ENCODE measurements at regions not wholly inside any gene's neighbourhood (a gene's known extent, or its start where the extent isn't known, plus 50 kb on each side); places are given as distances from the start of the nearest gene placed in this dataset.

DNA sequence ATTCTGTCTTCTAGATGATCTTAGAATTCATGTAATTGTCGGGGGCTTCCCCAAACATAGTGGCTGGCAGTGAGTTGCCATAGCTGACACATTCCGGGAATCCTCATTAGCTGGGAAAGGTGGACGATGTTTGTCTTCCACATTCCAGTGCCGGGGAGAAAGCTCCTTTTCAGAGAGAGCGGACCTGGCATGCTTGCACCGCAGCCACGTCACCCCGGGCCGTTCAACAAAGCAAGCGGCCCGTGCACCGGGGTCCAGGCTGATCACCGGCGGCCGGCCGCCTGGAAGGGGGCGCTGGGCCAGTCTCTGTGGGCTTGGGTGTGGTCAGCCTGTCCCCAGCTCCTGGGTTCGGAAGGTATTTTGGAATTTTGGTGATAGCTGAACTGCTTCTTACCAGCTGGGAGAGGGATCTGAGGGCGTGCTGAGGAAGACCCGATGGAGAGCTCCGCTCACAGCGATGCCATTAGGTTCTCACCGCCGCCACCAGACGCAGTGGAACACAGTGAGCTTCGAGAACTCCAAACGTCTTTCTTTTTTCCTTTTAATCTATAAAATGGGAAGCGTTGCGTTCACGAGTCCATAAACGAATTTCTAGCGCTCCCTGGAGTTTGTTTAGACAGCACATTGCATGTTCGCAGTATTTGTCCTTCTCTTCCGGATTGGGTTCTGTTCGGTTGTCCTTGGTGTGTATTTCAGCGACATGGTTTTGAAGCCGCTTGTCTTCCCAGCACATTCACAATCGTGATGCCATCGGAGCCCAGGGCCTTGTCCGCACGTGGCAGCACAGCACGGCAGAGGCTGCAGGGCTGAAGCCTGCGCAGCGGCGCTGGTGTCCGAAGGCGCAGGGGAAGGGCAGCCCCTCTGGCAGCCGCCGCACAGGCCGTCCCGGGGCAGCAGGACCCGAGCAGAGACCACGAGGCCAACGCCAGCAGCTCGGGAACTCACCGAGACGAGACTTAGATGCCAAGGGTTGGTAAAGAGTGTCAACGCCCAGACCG is 557.6 kb downstream of the QKI start (continued):
- TF ChIP-seq L3MBTL2 (IDR thresholded peaks at IDR 0.05), result peak; percentile 40; the same call in 1 of the 2 replicates
- TF ChIP-seq NFE2L1 (tag; IDR thresholded peaks at IDR 0.05; ENCODE audit: borderline replicate concordance, low read depth), result no peak
- no peak for TF ChIP-seq SIN3B (IDR thresholded peaks at IDR 0.05; ENCODE audit: low read depth)
- TF ChIP-seq TFAM (CRISPR knock-in tag; conservative IDR thresholded peaks at IDR 0.05), result no peak
- TF ChIP-seq CEBPG (CRISPR knock-in tag; IDR thresholded peaks at IDR 0.05), result no peak
- no peak for TF ChIP-seq CEBPG (tag; conservative IDR thresholded peaks at IDR 0.05 in 1 of 2, IDR thresholded peaks at IDR 0.05 in 1 of 2)
- TF ChIP-seq EZH2 (IDR thresholded peaks at IDR 0.05; ENCODE audit: borderline replicate concordance, low read depth, low read length), result 0 out of 2 replicates have a peak, but pooled peaks have one; percentile 9

- H3K9me3 ChIP-seq (replicated peaks; ENCODE audit: control insufficient read depth, insufficient read depth, low read depth, low read length), result no peaks in the 10 kb centered on the region; the same call in 1 of the 2 replicates
- WGBS (ENCODE audit: insufficient coverage, low coverage, missing lambda C conversion rate), result 4% methylated on average over 13 of the region's 13 CpGs
- H3K9me1 ChIP-seq (ENCODE audit: control insufficient read depth, insufficient read depth, low read length), result no peaks in the 10 kb centered on the region
- H3K9ac ChIP-seq (ENCODE audit: insufficient read depth in 1 of 2, low read depth in 2 of 2, low read length in 2 of 2), result no peak overlapping the region
- H3K27ac ChIP-seq (ENCODE audit: extremely low read depth, low read depth, low read length), result no peak overlapping the region
- ATAC-seq (peak; percentile 35), DNase-seq (ENCODE audit: extremely low read depth in 1 of 4, low spot score in 3 of 4) (no peak), FAIRE-seq (no peak)
- in situ Hi-C loops (cut with MboI) (no loop called here), intact Hi-C loops (cut with micrococcal nuclease) (no loop called here)
- no TSS peak for BruUV-seq (replicated peaks)
- no peaks in the 10 kb centered on the region for H3K79me2 ChIP-seq (ENCODE audit: control insufficient read depth, insufficient read depth, low read length)
- no peak overlapping the region for H3K4me2 ChIP-seq (ENCODE audit: insufficient read depth, low read length)
- H3K27me3 ChIP-seq (ENCODE audit: control insufficient read depth in 2 of 2, insufficient read depth in 2 of 2, low read length in 2 of 2), result peaks cover 26 to 27% of the 10 kb centered on the region in 2 experiments
- no peak overlapping the region for H3K4me3 ChIP-seq
- no peaks in the 10 kb centered on the region for H4K20me1 ChIP-seq (replicated peaks; ENCODE audit: control insufficient read depth, insufficient read depth, low read length)
- no peak overlapping the region for H2AFZ ChIP-seq (ENCODE audit: low read depth, low read length)
- H3K36me3 ChIP-seq (ENCODE audit: control insufficient read depth, insufficient read depth, low read length), result no peaks in the 10 kb centered on the region
- ChIA-PET CTCF (ENCODE audit: low intra/inter-chr PET ratio) (no interaction called here), POLR2A (interaction anchor here (1.0 kb wide), 2 partner anchors 10 to 894 kb away, joined by 3 read pairs; no protein-coding TSS in a partner anchor)
- peaks cover 4 to 10% of the 10 kb centered on the region in 2 experiments; a peak in 3 of 5 replicates for H3K4me1 ChIP-seq (replicated peaks in 1 of 2; ENCODE audit: control insufficient read depth in 2 of 2, insufficient read depth in 2 of 2, low read length in 2 of 2)
- no peak for TF ChIP-seq POLR3G (IDR thresholded peaks at IDR 0.05; ENCODE audit: extremely low read depth, insufficient read length, insufficient replicate concordance)
- no peak for TF ChIP-seq ELF1 (tag; IDR thresholded peaks at IDR 0.05)
- TF ChIP-seq ZNF324 (CRISPR knock-in tag; IDR thresholded peaks at IDR 0.05), result no peak
- TF ChIP-seq, protein P1, sequence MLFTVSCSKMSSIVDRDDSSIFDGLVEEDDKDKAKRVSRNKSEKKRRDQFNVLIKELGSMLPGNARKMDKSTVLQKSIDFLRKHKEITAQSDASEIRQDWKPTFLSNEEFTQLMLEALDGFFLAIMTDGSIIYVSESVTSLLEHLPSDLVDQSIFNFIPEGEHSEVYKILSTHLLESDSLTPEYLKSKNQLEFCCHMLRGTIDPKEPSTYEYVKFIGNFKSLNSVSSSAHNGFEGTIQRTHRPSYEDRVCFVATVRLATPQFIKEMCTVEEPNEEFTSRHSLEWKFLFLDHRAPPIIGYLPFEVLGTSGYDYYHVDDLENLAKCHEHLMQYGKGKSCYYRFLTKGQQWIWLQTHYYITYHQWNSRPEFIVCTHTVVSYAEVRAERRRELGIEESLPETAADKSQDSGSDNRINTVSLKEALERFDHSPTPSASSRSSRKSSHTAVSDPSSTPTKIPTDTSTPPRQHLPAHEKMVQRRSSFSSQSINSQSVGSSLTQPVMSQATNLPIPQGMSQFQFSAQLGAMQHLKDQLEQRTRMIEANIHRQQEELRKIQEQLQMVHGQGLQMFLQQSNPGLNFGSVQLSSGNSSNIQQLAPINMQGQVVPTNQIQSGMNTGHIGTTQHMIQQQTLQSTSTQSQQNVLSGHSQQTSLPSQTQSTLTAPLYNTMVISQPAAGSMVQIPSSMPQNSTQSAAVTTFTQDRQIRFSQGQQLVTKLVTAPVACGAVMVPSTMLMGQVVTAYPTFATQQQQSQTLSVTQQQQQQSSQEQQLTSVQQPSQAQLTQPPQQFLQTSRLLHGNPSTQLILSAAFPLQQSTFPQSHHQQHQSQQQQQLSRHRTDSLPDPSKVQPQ (CRISPR knock-in tag; IDR thresholded peaks at IDR 0.05; ENCODE audit: borderline replicate concordance), result no peak
Measured at GRCh38 chr6:163970846-163971564, 556.5 kb downstream of the QKI start.

Measured in K562 (cell line).